DOHH2 (cell line): ENCODE measurements at regions not wholly inside any gene's neighbourhood (a gene's known extent, or its start where the extent isn't known, plus 50 kb on each side); places are given as distances from the start of the nearest gene placed in this dataset.
"Not testable (repeated sequence)": the region's sequence is repeated elsewhere in the genome, so short reads cannot be mapped to it uniquely, and the experiment has no call there.

Experiments used
- H3F3A ChIP-seq: fragments of 200-600 bp; sonication (generic), shearing (Covaris generic); 2 replicates; pipeline ENCODE4 v1.6.0; 2016; ENCODE audit warnings: antibody characterized with exemption, mild to moderate bottlenecking; ENCODE audit not compliant: control insufficient read depth, insufficient read depth
- H3K27ac ChIP-seq: fragments of 200-600 bp; sonication (generic); 2 replicates; pipeline ENCODE4 v1.5.1; 2014; ENCODE audit warnings: low read depth, mild to moderate bottlenecking, low read length, moderate library complexity
- H3K27me3 ChIP-seq: fragments of 200-600 bp; sonication (generic); 2 replicates; pipeline ENCODE4 v1.6.1; 2014; ENCODE audit warnings: mild to moderate bottlenecking, low read length, mixed read lengths; ENCODE audit not compliant: control insufficient read depth
- H3K36me3 ChIP-seq: fragments of 200-600 bp; sonication (generic); 2 replicates; pipeline ENCODE4 v1.6.1; 2014; ENCODE audit warnings: mild to moderate bottlenecking, low read length, moderate library complexity, mixed read lengths; ENCODE audit not compliant: control insufficient read depth
- H3K4me1 ChIP-seq: fragments of 200-600 bp; sonication (generic); 2 replicates; pipeline ENCODE4 v1.6.1; 2014; ENCODE audit warnings: mild to moderate bottlenecking, low read length, mixed read lengths; ENCODE audit not compliant: control insufficient read depth
- H3K4me2 ChIP-seq: fragments of 200-600 bp; sonication (generic); 2 replicates; pipeline ENCODE4 v1.6.0; 2014; ENCODE audit warnings: mild to moderate bottlenecking, low read length, moderate library complexity
- H3K4me3 ChIP-seq: fragments of 200-600 bp; sonication (generic); 2 replicates; pipeline ENCODE4 v1.5.1; 2014; ENCODE audit warnings: mild to moderate bottlenecking, low read length, mixed read lengths
- H3K79me2 ChIP-seq: fragments of 200-600 bp; sonication (generic); 2 replicates; pipeline ENCODE4 v1.6.1; 2014; ENCODE audit warnings: mild to moderate bottlenecking, low read length, mixed read lengths; ENCODE audit not compliant: control insufficient read depth
- H3K9me2 ChIP-seq: fragments of 200-600 bp; sonication (generic); replicated peaks from 2 replicates; pipeline ENCODE4 v1.6.1; 2014; ENCODE audit warnings: mild to moderate bottlenecking, low read length, mixed read lengths; ENCODE audit not compliant: control insufficient read depth
- H3K9me3 ChIP-seq: fragments of 200-600 bp; sonication (generic); 2 replicates; pipeline ENCODE4 v1.6.1; 2014; ENCODE audit warnings: antibody characterized with exemption, low read length, mixed read lengths; ENCODE audit not compliant: control insufficient read depth, insufficient read depth
- H4K20me1 ChIP-seq: fragments of 200-600 bp; sonication (generic); 2 replicates; pipeline ENCODE4 v1.6.0; 2014; ENCODE audit warnings: low read depth, mild to moderate bottlenecking, antibody characterized with exemption, low read length, moderate library complexity; ENCODE audit not compliant: control insufficient read depth, insufficient read depth

- H3K79me2 ChIP-seq, H3K27ac ChIP-seq, H3K9me3 ChIP-seq, H3K27me3 ChIP-seq, H3F3A ChIP-seq, H3K4me1 ChIP-seq, H3K4me3 ChIP-seq, H4K20me1 ChIP-seq, H3K4me2 ChIP-seq, H3K36me3 ChIP-seq, H3K9me2 ChIP-seq: not testable (repeated sequence)
These were observed 89.0 kb upstream of the NOTCH2NLA start for GRCh38 chr1:146317785-146318184.

- not testable (repeated sequence) for H3K9me2 ChIP-seq, H3K36me3 ChIP-seq, H3K27me3 ChIP-seq, H3K27ac ChIP-seq, H3K4me1 ChIP-seq, H3K79me2 ChIP-seq, H3K4me2 ChIP-seq, H3K9me3 ChIP-seq, H4K20me1 ChIP-seq, H3F3A ChIP-seq, H3K4me3 ChIP-seq
These were observed 85.8 kb upstream of the NOTCH2NLA start for GRCh38 chr1:146314449-146315246.

GRCh38 chr1:146310579-146310978 is 81.8 kb upstream of the NOTCH2NLA start:
- H3K9me2 ChIP-seq, H4K20me1 ChIP-seq, H3K4me3 ChIP-seq: not testable (repeated sequence)

GRCh38 chr1:146309427-146309826 is 80.6 kb upstream of the NOTCH2NLA start:
- H3K9me2 ChIP-seq, H3K4me2 ChIP-seq, H3F3A ChIP-seq, H3K4me3 ChIP-seq, H3K36me3 ChIP-seq, H3K79me2 ChIP-seq, H4K20me1 ChIP-seq, H3K27ac ChIP-seq, H3K4me1 ChIP-seq, H3K27me3 ChIP-seq, H3K9me3 ChIP-seq: not testable (repeated sequence)

More at GRCh38 chr1:146310579-146310978, 81.8 kb upstream of the NOTCH2NLA start:
- H3F3A ChIP-seq, H3K27ac ChIP-seq, H3K36me3 ChIP-seq, H3K9me3 ChIP-seq, H3K4me2 ChIP-seq, H3K79me2 ChIP-seq, H3K27me3 ChIP-seq, H3K4me1 ChIP-seq: not testable (repeated sequence)

GRCh38 chr1:146308892-146309291 is 80.1 kb upstream of the NOTCH2NLA start:
- not testable (repeated sequence) for H3K9me2 ChIP-seq, H3K27ac ChIP-seq, H3K4me2 ChIP-seq, H3K4me3 ChIP-seq, H3K9me3 ChIP-seq, H3K36me3 ChIP-seq, H3K4me1 ChIP-seq, H3K27me3 ChIP-seq, H3K79me2 ChIP-seq, H3F3A ChIP-seq, H4K20me1 ChIP-seq

- H4K20me1 ChIP-seq, H3K27me3 ChIP-seq, H3K4me2 ChIP-seq, H3F3A ChIP-seq, H3K4me1 ChIP-seq, H3K4me3 ChIP-seq, H3K9me2 ChIP-seq, H3K36me3 ChIP-seq, H3K9me3 ChIP-seq, H3K79me2 ChIP-seq, H3K27ac ChIP-seq: not testable (repeated sequence)
These were observed 79.3 kb upstream of the NOTCH2NLA start for GRCh38 chr1:146308152-146308551.

- H3K9me3 ChIP-seq, H3K27ac ChIP-seq, H3K27me3 ChIP-seq, H3K4me2 ChIP-seq, H3K36me3 ChIP-seq, H3F3A ChIP-seq, H3K4me3 ChIP-seq, H3K79me2 ChIP-seq, H3K4me1 ChIP-seq, H4K20me1 ChIP-seq, H3K9me2 ChIP-seq: not testable (repeated sequence)
These were observed 78.8 kb upstream of the NOTCH2NLA start for GRCh38 chr1:146307632-146308031.

DNA sequence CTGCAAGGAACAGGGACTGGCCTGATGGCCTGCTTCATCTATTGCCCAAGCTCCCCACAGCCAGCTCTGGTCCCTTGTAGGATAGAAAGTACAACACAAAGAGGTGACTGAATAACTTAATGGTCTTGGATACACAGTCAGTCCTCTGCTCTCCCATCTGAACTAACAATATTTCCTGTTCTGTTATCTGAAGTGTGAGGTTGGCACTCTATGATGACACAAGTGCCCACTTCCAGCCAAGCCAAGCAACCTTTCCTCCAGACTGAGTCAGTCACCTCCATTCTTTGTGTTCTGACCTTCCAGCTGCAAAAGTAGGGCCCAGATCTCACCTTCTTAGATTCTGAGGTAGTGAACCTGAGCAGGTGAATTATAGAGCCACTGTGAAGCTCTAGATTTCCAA is 77.8 kb upstream of the NOTCH2NLA start:
- H3K79me2 ChIP-seq, H3K4me2 ChIP-seq, H4K20me1 ChIP-seq, H3K4me3 ChIP-seq, H3K27ac ChIP-seq, H3K9me3 ChIP-seq, H3K36me3 ChIP-seq, H3K9me2 ChIP-seq, H3K27me3 ChIP-seq, H3K4me1 ChIP-seq, H3F3A ChIP-seq: not testable (repeated sequence)
